ENCODE measurements at regions not wholly inside any gene's neighbourhood (a gene's known extent, or its start where the extent isn't known, plus 50 kb on each side); places are given as distances from the start of the nearest gene placed in this dataset.
"Not testable (repeated sequence)": the region's sequence is repeated elsewhere in the genome, so short reads cannot be mapped to it uniquely, and the experiment has no call there.

- TF ChIP-seq CTCF (IDR thresholded peaks at IDR 0.05; ENCODE audit: control insufficient read depth, extremely low read depth, insufficient read depth) = no peak
- H3K4me3 ChIP-seq (ENCODE audit: low read depth, low read length) = no peak overlapping the region
Measured at GRCh38 chr21:35196128-35196527, 147.0 kb upstream of the RUNX1 start.

DNA sequence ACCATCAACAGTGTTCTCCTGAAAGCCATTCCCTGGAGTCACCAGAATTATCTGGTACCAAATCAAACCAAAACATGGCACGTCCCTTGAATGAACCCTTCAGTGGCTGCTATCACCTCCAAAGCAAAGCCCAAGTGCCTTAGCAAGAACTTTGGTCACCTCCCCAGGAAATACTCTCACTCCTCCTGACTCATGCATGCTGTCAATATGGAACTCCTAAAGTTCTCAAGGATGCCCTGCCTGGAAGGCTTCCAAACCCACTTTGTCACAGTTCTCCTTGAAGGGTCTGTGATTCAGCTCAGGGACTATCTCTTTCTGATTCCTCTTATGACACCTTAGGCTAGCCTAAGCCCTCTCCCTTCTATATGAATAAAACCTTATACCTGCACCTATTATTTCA is 146.1 kb upstream of the RUNX1 start:
- H3K4me3 ChIP-seq (ENCODE audit: low read depth, low read length) = no peak overlapping the region
- no peak for DNase-seq (ENCODE audit: low read depth)
- no peak for TF ChIP-seq CTCF (IDR thresholded peaks at IDR 0.05; ENCODE audit: control insufficient read depth, extremely low read depth, insufficient read depth)

More at GRCh38 chr21:35196128-35196527, 147.0 kb upstream of the RUNX1 start:
- DNase-seq (ENCODE audit: low read depth) = no peak

DNA sequence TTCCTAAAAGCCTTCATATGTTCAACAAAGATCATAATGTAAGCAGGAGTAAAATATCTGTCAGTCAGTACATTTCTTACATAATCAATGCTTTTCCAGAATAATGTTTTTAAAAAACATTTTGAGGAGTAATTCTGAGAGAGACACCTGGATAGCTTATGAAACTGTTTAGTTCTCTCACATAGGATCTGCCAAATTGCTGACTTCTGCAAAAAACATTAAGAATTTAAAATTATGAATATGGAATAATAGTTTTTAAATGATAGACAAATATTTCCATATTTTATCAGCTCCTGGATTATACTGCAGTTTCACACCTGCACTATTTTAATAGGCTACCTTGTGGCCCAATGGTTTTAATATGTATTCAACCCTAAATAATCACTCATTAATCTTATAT is 142.7 kb upstream of the RUNX1 start:
- no peak for DNase-seq (ENCODE audit: low read depth)
- no peak for TF ChIP-seq CTCF (IDR thresholded peaks at IDR 0.05; ENCODE audit: control insufficient read depth, extremely low read depth, insufficient read depth)
- H3K4me3 ChIP-seq (ENCODE audit: low read depth, low read length) = no peak overlapping the region

GRCh38 chr21:35191128-35191527 is 142.0 kb upstream of the RUNX1 start:
- no peak overlapping the region for H3K4me3 ChIP-seq (ENCODE audit: low read depth, low read length)
- no peak for TF ChIP-seq CTCF (IDR thresholded peaks at IDR 0.05; ENCODE audit: control insufficient read depth, extremely low read depth, insufficient read depth)
- no peak for DNase-seq (ENCODE audit: low read depth)

DNA sequence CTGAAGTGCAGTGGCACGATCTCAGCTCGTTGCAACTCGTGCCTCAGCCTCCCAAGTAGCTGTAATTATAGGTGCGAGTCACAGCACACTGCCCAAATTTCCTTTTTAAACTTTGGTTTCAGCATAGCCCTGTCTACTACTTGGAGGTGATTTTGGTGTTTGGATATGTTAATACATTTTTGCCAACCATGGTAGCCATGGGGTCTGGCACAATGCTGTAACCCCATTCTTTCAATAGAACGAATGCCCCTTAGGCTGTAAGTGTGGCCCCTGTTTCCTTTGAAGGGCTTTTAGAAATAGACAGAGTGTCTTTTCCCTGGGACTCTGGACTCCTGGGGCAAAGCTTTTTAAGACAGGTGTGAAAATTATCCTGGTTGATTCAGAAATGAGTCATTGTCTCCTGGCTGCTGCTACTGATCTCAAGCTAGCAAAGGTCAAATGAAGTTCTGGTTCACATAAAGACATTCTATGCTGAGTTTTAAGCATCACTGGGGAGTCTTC is 141.1 kb upstream of the RUNX1 start:
- H3K4me3 ChIP-seq (ENCODE audit: low read depth, low read length) = no peak overlapping the region
- TF ChIP-seq CTCF (IDR thresholded peaks at IDR 0.05; ENCODE audit: control insufficient read depth, extremely low read depth, insufficient read depth) = no peak
- no peak for DNase-seq (ENCODE audit: low read depth)

DNA sequence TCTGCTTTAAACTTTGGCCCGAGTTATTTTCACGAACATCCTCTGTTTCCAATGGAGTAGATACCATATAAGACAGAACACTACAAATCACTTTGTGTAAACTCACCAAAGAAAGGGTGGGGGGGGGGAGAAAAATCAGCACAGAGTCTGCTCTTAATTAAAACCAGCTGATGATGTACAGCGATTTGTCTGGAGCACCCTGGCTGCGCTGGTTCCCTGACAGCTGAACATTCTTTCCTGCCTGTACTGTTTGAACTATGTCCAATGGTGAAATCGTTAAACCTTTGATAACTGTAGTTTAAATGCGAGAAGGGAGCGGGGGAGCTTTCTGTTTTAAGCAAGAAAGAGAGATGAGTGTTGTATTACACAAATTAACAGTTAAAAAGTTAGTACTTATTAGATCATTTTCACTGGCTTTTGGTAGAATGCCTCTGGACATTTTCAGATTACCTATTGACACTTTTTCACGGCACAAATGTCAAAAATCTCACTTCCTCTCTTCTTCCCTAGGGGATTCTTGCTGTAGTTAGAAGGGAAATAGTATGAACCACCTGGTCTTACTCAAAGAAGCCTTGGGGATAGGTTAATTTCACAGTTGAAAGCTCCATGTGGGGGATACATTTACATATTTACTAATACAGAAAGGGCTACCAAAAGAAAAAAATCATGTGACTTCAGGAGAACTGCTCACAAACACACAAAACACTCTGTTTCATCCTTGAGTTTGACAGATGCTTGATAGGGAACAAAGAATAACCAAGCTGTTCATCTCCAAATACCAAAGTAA is 140.2 kb upstream of the RUNX1 start:
- no peak for DNase-seq (ENCODE audit: low read depth)
- no peak overlapping the region for H3K4me3 ChIP-seq (ENCODE audit: low read depth, low read length)
- no peak for TF ChIP-seq CTCF (IDR thresholded peaks at IDR 0.05; ENCODE audit: control insufficient read depth, extremely low read depth, insufficient read depth)

GRCh38 chr21:35183389-35183788 is 134.3 kb upstream of the RUNX1 start:
- DNase-seq (ENCODE audit: low read depth) = not testable (repeated sequence)

More at GRCh38 chr21:35183389-35183788, 134.3 kb upstream of the RUNX1 start:
- H3K4me3 ChIP-seq (ENCODE audit: low read depth, low read length) = not testable (repeated sequence)
